ENCODE measurements at regions not wholly inside any gene's neighbourhood (a gene's known extent, or its start where the extent isn't known, plus 50 kb on each side); places are given as distances from the start of the nearest gene placed in this dataset.

GRCh38 chr3:54036543-54036942 is 85.8 kb upstream of the CACNA2D3 start:
- H3K36me3 ChIP-seq (ENCODE audit: control insufficient read depth, insufficient read depth, low read length) = no peaks in the 10 kb centered on the region
- no peak for DNase-seq (ENCODE audit: low read depth)
- no peak for FAIRE-seq
- no peaks in the 10 kb centered on the region for H3K27me3 ChIP-seq (ENCODE audit: control insufficient read depth, insufficient read depth, low read length)
- no peak for TF ChIP-seq CTCF (IDR thresholded peaks at IDR 0.05; ENCODE audit: insufficient read depth, low read length, severe bottlenecking)
- no peak overlapping the region for H3K4me3 ChIP-seq (ENCODE audit: low read depth, low read length)

- Histone ChIP-seq H3K27me3 (ENCODE audit: control insufficient read depth, insufficient read depth, low read length) (no peaks in the 10 kb centered on the region), H3K4me3 (ENCODE audit: low read depth, low read length) (no peak overlapping the region), H3K36me3 (ENCODE audit: control insufficient read depth, insufficient read depth, low read length) (no peaks in the 10 kb centered on the region)
- no peak for TF ChIP-seq CTCF (IDR thresholded peaks at IDR 0.05; ENCODE audit: insufficient read depth, low read length, severe bottlenecking)
- FAIRE-seq (no peak), DNase-seq (ENCODE audit: low read depth) (peak; percentile 88)
Observed at GRCh38 chr3:54034971-54035370, 87.4 kb upstream of the CACNA2D3 start.

- FAIRE-seq (no peak), DNase-seq (ENCODE audit: low read depth) (no peak)
- H3K36me3 ChIP-seq (ENCODE audit: control insufficient read depth, insufficient read depth, low read length) = no peaks in the 10 kb centered on the region
- no peaks in the 10 kb centered on the region for H3K27me3 ChIP-seq (ENCODE audit: control insufficient read depth, insufficient read depth, low read length)
- H3K4me3 ChIP-seq (ENCODE audit: low read depth, low read length) = no peak overlapping the region
- no peak for TF ChIP-seq CTCF (IDR thresholded peaks at IDR 0.05; ENCODE audit: insufficient read depth, low read length, severe bottlenecking)
Observed at GRCh38 chr3:54033761-54034160, 88.6 kb upstream of the CACNA2D3 start.

- FAIRE-seq (no peak), DNase-seq (ENCODE audit: low read depth) (no peak)
- H3K36me3 ChIP-seq (ENCODE audit: control insufficient read depth, insufficient read depth, low read length) = no peaks in the 10 kb centered on the region
- H3K27me3 ChIP-seq (ENCODE audit: control insufficient read depth, insufficient read depth, low read length) = no peaks in the 10 kb centered on the region
- no peak for TF ChIP-seq CTCF (IDR thresholded peaks at IDR 0.05; ENCODE audit: insufficient read depth, low read length, severe bottlenecking)
- H3K4me3 ChIP-seq (ENCODE audit: low read depth, low read length) = no peak overlapping the region
Observed at GRCh38 chr3:54032598-54032997, 89.8 kb upstream of the CACNA2D3 start.

- Histone ChIP-seq H3K27me3 (ENCODE audit: control insufficient read depth, insufficient read depth, low read length) (no peaks in the 10 kb centered on the region), H3K4me3 (ENCODE audit: low read depth, low read length) (no peak overlapping the region), H3K36me3 (ENCODE audit: control insufficient read depth, insufficient read depth, low read length) (no peaks in the 10 kb centered on the region)
- no peak for FAIRE-seq
- TF ChIP-seq CTCF (IDR thresholded peaks at IDR 0.05; ENCODE audit: insufficient read depth, low read length, severe bottlenecking) = no peak
- no peak for DNase-seq (ENCODE audit: low read depth)
Observed at GRCh38 chr3:54028372-54028771, 94.0 kb upstream of the CACNA2D3 start.

GRCh38 chr3:54026543-54026942 is 95.8 kb upstream of the CACNA2D3 start:
- Histone ChIP-seq H3K27me3 (ENCODE audit: control insufficient read depth, insufficient read depth, low read length) (no peaks in the 10 kb centered on the region), H3K4me3 (ENCODE audit: low read depth, low read length) (no peak overlapping the region), H3K36me3 (ENCODE audit: control insufficient read depth, insufficient read depth, low read length) (no peaks in the 10 kb centered on the region)
- DNase-seq (ENCODE audit: low read depth) (no peak), FAIRE-seq (no peak)
- TF ChIP-seq CTCF (IDR thresholded peaks at IDR 0.05; ENCODE audit: insufficient read depth, low read length, severe bottlenecking) = no peak

Measured in bronchial epithelial cell (primary cell).